ENCODE measurements at regions not wholly inside any gene's neighbourhood (a gene's known extent, or its start where the extent isn't known, plus 50 kb on each side); places are given as distances from the start of the nearest gene placed in this dataset.

- no peaks in the 10 kb centered on the region for H3K9me3 ChIP-seq (ENCODE audit: control insufficient read depth, low read depth, low read length)
- dilution Hi-C loops (cut with MboI; ENCODE audit: extremely low pct_ligation_motif_present, low sequenced_read_pairs), result no loop called here
These were observed 105.1 kb downstream of the ADRB2 start for GRCh38 chr5:148931453-148932057.

GRCh38 chr5:148932355-148932935 is 106.0 kb downstream of the ADRB2 start:
- H2AFZ ChIP-seq (ENCODE audit: control insufficient read depth, low read length), result no peak overlapping the region
- no peak overlapping the region for H3K9ac ChIP-seq (ENCODE audit: control insufficient read depth, extremely low read depth, insufficient read depth, low read length)
- no peaks in the 10 kb centered on the region for H3K9me1 ChIP-seq (ENCODE audit: control insufficient read depth, extremely low read depth, insufficient read depth, low read length)
- no peak overlapping the region for H3K4me3 ChIP-seq (ENCODE audit: control insufficient read depth in 2 of 3, extremely low read depth in 1 of 3, insufficient read depth in 2 of 3, low read depth in 1 of 3, low read length in 3 of 3)
- dilution Hi-C loops (cut with MboI; ENCODE audit: extremely low pct_ligation_motif_present, low sequenced_read_pairs), result no loop called here
- no peak for DNase-seq (ENCODE audit: low read depth, low spot score)
- H3K4me2 ChIP-seq (ENCODE audit: control insufficient read depth, extremely low read depth, insufficient read depth, low read depth, low read length), result no peak overlapping the region
- peak; percentile 39 for FAIRE-seq
- no peaks in the 10 kb centered on the region for H3K36me3 ChIP-seq (ENCODE audit: control insufficient read depth in 2 of 2, extremely low read depth in 1 of 2, insufficient read depth in 2 of 2, low read length in 2 of 2)
- H3K27me3 ChIP-seq (ENCODE audit: control insufficient read depth, extremely low read depth, insufficient read depth, low read length), result no peaks in the 10 kb centered on the region
- no peaks in the 10 kb centered on the region for H3K79me2 ChIP-seq (ENCODE audit: control insufficient read depth, insufficient read depth, low read length)
- H3K9me3 ChIP-seq (ENCODE audit: control insufficient read depth, low read depth, low read length), result no peaks in the 10 kb centered on the region
- no peak for TF ChIP-seq CTCF (optimal IDR thresholded peaks at IDR 0.05 in 1 of 3, IDR thresholded peaks at IDR 0.05 in 1 of 3, conservative IDR thresholded peaks at IDR 0.05 in 1 of 3; ENCODE audit: extremely low read depth in 1 of 3, insufficient read depth in 2 of 3, low read length in 3 of 3)
- no peak for TF ChIP-seq EZH2 (IDR thresholded peaks at IDR 0.05; ENCODE audit: low read length)
- peaks cover 23% of the 10 kb centered on the region for H3K4me1 ChIP-seq (ENCODE audit: control insufficient read depth, extremely low read depth, insufficient read depth, low read length)
- H3K27ac ChIP-seq (ENCODE audit: control insufficient read depth, insufficient read depth, low read length), result no peak overlapping the region
- H4K20me1 ChIP-seq (ENCODE audit: control insufficient read depth, extremely low read depth, insufficient read depth, low read length), result no peaks in the 10 kb centered on the region

More at GRCh38 chr5:148931453-148932057, 105.1 kb downstream of the ADRB2 start:
- no peaks in the 10 kb centered on the region for H3K79me2 ChIP-seq (ENCODE audit: control insufficient read depth, insufficient read depth, low read length)
- FAIRE-seq (no peak), DNase-seq (ENCODE audit: low read depth, low spot score) (no peak)
- no peak overlapping the region for H3K27ac ChIP-seq (ENCODE audit: control insufficient read depth, insufficient read depth, low read length)
- H3K36me3 ChIP-seq (ENCODE audit: control insufficient read depth in 2 of 2, extremely low read depth in 1 of 2, insufficient read depth in 2 of 2, low read length in 2 of 2), result no peaks in the 10 kb centered on the region
- no peak overlapping the region for H2AFZ ChIP-seq (ENCODE audit: control insufficient read depth, low read length)
- no peaks in the 10 kb centered on the region for H3K9me1 ChIP-seq (ENCODE audit: control insufficient read depth, extremely low read depth, insufficient read depth, low read length)
- H3K4me2 ChIP-seq (ENCODE audit: control insufficient read depth, extremely low read depth, insufficient read depth, low read depth, low read length), result no peak overlapping the region
- no peak overlapping the region for H3K9ac ChIP-seq (ENCODE audit: control insufficient read depth, extremely low read depth, insufficient read depth, low read length)
- no peaks in the 10 kb centered on the region for H3K27me3 ChIP-seq (ENCODE audit: control insufficient read depth, extremely low read depth, insufficient read depth, low read length)
- H4K20me1 ChIP-seq (ENCODE audit: control insufficient read depth, extremely low read depth, insufficient read depth, low read length), result no peaks in the 10 kb centered on the region
- no peak for TF ChIP-seq CTCF (optimal IDR thresholded peaks at IDR 0.05 in 1 of 3, IDR thresholded peaks at IDR 0.05 in 1 of 3, conservative IDR thresholded peaks at IDR 0.05 in 1 of 3; ENCODE audit: extremely low read depth in 1 of 3, insufficient read depth in 2 of 3, low read length in 3 of 3)
- no peak for TF ChIP-seq EZH2 (IDR thresholded peaks at IDR 0.05; ENCODE audit: low read length)
- no peak overlapping the region for H3K4me3 ChIP-seq (ENCODE audit: control insufficient read depth in 2 of 3, extremely low read depth in 1 of 3, insufficient read depth in 2 of 3, low read depth in 1 of 3, low read length in 3 of 3)
- peaks cover 16% of the 10 kb centered on the region for H3K4me1 ChIP-seq (ENCODE audit: control insufficient read depth, extremely low read depth, insufficient read depth, low read length)
